ENCODE measurements at regions not wholly inside any gene's neighbourhood (a gene's known extent, or its start where the extent isn't known, plus 50 kb on each side); places are given as distances from the start of the nearest gene placed in this dataset.

- Mint-ChIP-seq H3K27me3 (no peaks in the 10 kb centered on the region), H3K27ac (no peak overlapping the region), H3K4me1 (no peaks in the 10 kb centered on the region), H3K36me3 (no peaks in the 10 kb centered on the region), H3K4me3 (no peak overlapping the region), H3K9me3 (peaks cover 0 to 3% of the 10 kb centered on the region in 2 donors)
- DNase-seq (no peak), ATAC-seq (replicated peaks) (no peak)
Measured at GRCh38 chr9:28587052-28587451, 1013.8 kb upstream of the C9orf72 start.

DNA sequence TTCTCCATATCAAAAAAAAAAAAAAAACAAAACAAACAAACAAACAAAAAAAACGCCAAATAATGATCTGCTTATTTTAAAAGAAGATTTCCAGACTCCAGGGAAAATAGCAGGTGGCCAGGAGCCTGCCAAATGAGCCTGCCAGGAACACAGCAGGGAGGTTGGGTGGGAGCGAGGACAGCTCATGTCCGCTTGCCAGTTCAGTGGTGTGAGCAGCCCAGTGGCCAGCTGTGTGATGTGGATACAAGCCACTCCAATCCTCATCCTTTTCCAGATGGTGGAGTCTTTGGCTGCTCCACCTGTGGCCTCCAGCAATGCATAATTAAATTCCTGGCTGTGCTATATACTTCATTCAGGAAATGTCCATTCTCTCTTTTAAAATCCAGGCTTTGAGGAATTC lies 1025.1 kb upstream of the C9orf72 start:
- H3K36me3 Mint-ChIP-seq: no peaks in the 10 kb centered on the region
- H3K27me3 Mint-ChIP-seq: no peaks in the 10 kb centered on the region
- no peak for DNase-seq
- H3K4me1 Mint-ChIP-seq: no peaks in the 10 kb centered on the region
- H3K9me3 Mint-ChIP-seq: peaks cover 0 to 1% of the 10 kb centered on the region in 2 donors
- ATAC-seq (replicated peaks): no peak
- no peak overlapping the region for H3K4me3 Mint-ChIP-seq
- H3K27ac Mint-ChIP-seq: no peak overlapping the region

DNA sequence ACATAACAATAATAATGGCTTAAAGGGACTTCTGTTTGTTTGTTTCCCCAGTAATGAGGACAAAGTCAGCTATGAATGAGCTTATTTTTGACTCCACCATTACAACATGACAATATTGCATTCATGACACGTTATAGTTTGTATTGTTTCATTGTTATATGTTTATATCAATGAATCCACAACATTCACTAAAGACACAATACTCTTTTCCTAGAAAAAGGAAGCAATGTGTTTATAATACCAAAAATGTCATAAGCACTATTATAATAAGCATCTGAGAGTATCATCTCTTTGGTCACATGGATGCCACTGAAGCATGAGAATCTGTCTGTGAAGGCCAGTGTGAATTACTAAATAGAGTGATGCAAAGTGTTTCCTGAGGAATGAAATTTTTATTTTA lies 1026.9 kb upstream of the C9orf72 start:
- no peak overlapping the region for H3K4me3 Mint-ChIP-seq
- H3K27me3 Mint-ChIP-seq: no peaks in the 10 kb centered on the region
- DNase-seq: no peak
- H3K27ac Mint-ChIP-seq: no peak overlapping the region
- peaks cover 0 to 1% of the 10 kb centered on the region in 2 donors for H3K9me3 Mint-ChIP-seq
- ATAC-seq (replicated peaks): no peak
- H3K4me1 Mint-ChIP-seq: no peaks in the 10 kb centered on the region
- no peaks in the 10 kb centered on the region for H3K36me3 Mint-ChIP-seq

- Mint-ChIP-seq H3K36me3 (no peaks in the 10 kb centered on the region), H3K4me3 (no peak overlapping the region), H3K9me3 (no peaks in the 10 kb centered on the region), H3K4me1 (no peaks in the 10 kb centered on the region), H3K27me3 (no peaks in the 10 kb centered on the region), H3K27ac (no peak overlapping the region)
- DNase-seq (no peak), ATAC-seq (replicated peaks) (no peak)
Measured at GRCh38 chr9:28607843-28608242, 1034.6 kb upstream of the C9orf72 start.

DNA sequence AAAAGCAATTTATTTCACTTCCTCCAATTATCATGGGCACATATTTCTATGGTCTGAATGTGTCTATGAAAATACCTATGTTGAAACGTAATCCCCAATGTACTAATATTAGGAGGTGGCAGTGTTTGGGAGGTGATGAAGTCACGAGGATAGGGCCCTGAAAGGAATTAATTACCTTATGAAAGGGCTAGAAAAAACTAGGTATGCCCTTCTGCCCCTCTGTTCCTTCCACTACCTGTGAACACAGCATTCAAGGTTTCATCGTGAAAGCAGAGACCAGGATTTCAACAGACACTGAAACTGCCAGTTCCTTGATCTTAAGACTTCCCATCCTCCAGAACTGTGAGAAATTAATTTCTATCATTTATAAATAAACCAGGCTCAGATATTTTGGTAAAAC lies 1037.1 kb upstream of the C9orf72 start:
- DNase-seq (no peak), ATAC-seq (replicated peaks) (no peak)
- Mint-ChIP-seq H3K4me3 (no peak overlapping the region), H3K9me3 (no peaks in the 10 kb centered on the region), H3K27me3 (no peaks in the 10 kb centered on the region), H3K27ac (no peak overlapping the region), H3K36me3 (no peaks in the 10 kb centered on the region), H3K4me1 (no peaks in the 10 kb centered on the region)

GRCh38 chr9:28616310-28616709 lies 1043.0 kb upstream of the C9orf72 start:
- Mint-ChIP-seq H3K4me3 (no peak overlapping the region), H3K27me3 (no peaks in the 10 kb centered on the region), H3K4me1 (no peaks in the 10 kb centered on the region), H3K9me3 (no peaks in the 10 kb centered on the region), H3K36me3 (no peaks in the 10 kb centered on the region), H3K27ac (no peak overlapping the region)
- DNase-seq (no peak), ATAC-seq (replicated peaks) (no peak)

DNA sequence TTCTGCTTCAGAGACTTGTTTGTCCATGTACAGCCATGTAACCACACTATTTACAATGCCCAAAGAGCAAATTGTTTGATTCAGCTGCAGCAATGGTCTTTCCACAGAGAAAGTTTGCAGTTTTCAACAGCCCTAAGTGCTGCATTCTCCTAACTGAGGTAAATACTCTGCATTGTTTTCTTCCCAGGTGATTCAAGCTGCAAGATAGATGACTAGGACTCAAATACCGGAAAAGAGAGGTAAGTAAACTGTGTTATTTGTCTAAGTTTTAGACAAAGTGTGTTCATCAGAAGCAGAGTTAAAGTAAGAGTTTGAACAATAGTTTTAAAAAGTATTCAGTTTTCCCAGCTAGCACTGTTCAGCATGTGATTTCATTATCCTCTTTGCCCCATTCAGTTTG lies 1046.7 kb upstream of the C9orf72 start:
- Mint-ChIP-seq H3K9me3 (peaks cover 6 to 7% of the 10 kb centered on the region in 2 donors), H3K4me3 (no peak overlapping the region), H3K27ac (no peak overlapping the region), H3K27me3 (no peaks in the 10 kb centered on the region), H3K4me1 (no peaks in the 10 kb centered on the region), H3K36me3 (no peaks in the 10 kb centered on the region)
- no peak for DNase-seq
- ATAC-seq (replicated peaks): no peak

- no peak overlapping the region for H3K4me3 Mint-ChIP-seq
- ATAC-seq (replicated peaks): no peak
- no peaks in the 10 kb centered on the region for H3K36me3 Mint-ChIP-seq
- no peaks in the 10 kb centered on the region for H3K4me1 Mint-ChIP-seq
- no peaks in the 10 kb centered on the region for H3K27me3 Mint-ChIP-seq
- H3K9me3 Mint-ChIP-seq: peaks cover 6 to 7% of the 10 kb centered on the region in 2 donors
- DNase-seq: no peak
- no peak overlapping the region for H3K27ac Mint-ChIP-seq
Measured at GRCh38 chr9:28620661-28621060, 1047.4 kb upstream of the C9orf72 start.

DNA sequence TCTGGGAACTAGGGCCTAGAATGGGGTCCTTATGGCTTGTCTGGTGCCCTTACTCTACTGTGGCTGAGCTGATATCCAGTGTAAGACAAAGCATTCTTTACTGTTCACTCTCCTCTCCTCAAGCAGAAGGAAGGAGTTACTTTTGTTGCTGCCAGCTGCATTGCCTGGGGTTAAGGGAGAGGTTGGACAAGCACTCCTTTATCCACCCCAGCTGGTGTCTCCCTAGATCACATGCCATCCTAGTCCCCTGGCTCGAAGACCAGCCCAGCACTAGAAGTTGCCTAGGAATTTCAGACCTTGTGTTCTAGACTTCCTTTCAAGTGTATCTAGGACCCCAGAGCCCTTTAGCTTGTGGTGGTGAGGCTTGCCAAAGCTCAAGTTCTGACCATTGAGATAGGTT lies 1051.5 kb upstream of the C9orf72 start:
- no peak for ATAC-seq (replicated peaks)
- Mint-ChIP-seq H3K9me3 (peaks cover 6 to 7% of the 10 kb centered on the region in 2 donors), H3K27me3 (no peaks in the 10 kb centered on the region), H3K4me1 (no peaks in the 10 kb centered on the region), H3K27ac (no peak overlapping the region), H3K4me3 (no peak overlapping the region), H3K36me3 (no peaks in the 10 kb centered on the region)
- DNase-seq: no peak

DNA sequence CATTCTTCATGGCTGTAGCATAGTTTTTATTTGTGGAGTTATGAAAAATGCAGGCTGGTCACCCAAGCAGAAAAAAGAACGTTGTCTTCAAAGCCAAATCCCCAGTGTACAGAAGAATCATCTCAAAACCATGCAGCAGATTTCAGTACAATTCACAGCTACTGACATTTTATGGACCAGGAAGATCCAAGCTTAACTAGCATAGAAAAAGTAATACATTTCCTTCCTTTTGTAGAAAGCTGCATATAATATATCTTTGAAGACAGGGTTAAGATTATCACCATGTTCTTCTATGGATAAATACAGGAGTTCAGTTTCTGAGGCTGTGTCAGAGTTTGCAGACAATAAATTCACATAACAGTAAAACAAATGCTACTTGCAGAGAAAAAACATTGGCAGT lies 1054.8 kb upstream of the C9orf72 start:
- Mint-ChIP-seq H3K4me3 (no peak overlapping the region), H3K9me3 (peaks cover 5 to 6% of the 10 kb centered on the region in 2 donors), H3K4me1 (no peaks in the 10 kb centered on the region), H3K36me3 (no peaks in the 10 kb centered on the region), H3K27ac (no peak overlapping the region), H3K27me3 (no peaks in the 10 kb centered on the region)
- ATAC-seq (replicated peaks) (no peak), DNase-seq (no peak)

- no peak for DNase-seq
- H3K27ac Mint-ChIP-seq: no peak overlapping the region
- H3K9me3 Mint-ChIP-seq: peaks cover 0 to 9% of the 10 kb centered on the region in 2 donors
- no peak for ATAC-seq (replicated peaks)
- no peaks in the 10 kb centered on the region for H3K4me1 Mint-ChIP-seq
- no peak overlapping the region for H3K4me3 Mint-ChIP-seq
- no peaks in the 10 kb centered on the region for H3K36me3 Mint-ChIP-seq
- no peaks in the 10 kb centered on the region for H3K27me3 Mint-ChIP-seq
Measured at GRCh38 chr9:28648723-28649122, 1075.4 kb upstream of the C9orf72 start.

- no peak for ATAC-seq (replicated peaks)
- peaks cover 0 to 3% of the 10 kb centered on the region in 2 donors for H3K9me3 Mint-ChIP-seq
- no peaks in the 10 kb centered on the region for H3K4me1 Mint-ChIP-seq
- H3K27ac Mint-ChIP-seq: no peak overlapping the region
- no peak overlapping the region for H3K4me3 Mint-ChIP-seq
- no peak for DNase-seq
- H3K36me3 Mint-ChIP-seq: no peaks in the 10 kb centered on the region
- H3K27me3 Mint-ChIP-seq: no peaks in the 10 kb centered on the region
Measured at GRCh38 chr9:28650327-28650726, 1077.0 kb upstream of the C9orf72 start.

- H3K27me3 Mint-ChIP-seq: no peaks in the 10 kb centered on the region
- ATAC-seq (replicated peaks) (no peak), DNase-seq (no peak)
- H3K36me3 Mint-ChIP-seq: no peaks in the 10 kb centered on the region
- H3K27ac Mint-ChIP-seq: no peak overlapping the region
- peaks cover 0 to 3% of the 10 kb centered on the region in 2 donors for H3K9me3 Mint-ChIP-seq
- no peak overlapping the region for H3K4me3 Mint-ChIP-seq
- no peaks in the 10 kb centered on the region for H3K4me1 Mint-ChIP-seq
Measured at GRCh38 chr9:28651050-28651722, 1077.9 kb upstream of the C9orf72 start.

GRCh38 chr9:28653216-28653615 lies 1079.9 kb upstream of the C9orf72 start:
- peaks cover 0 to 6% of the 10 kb centered on the region in 2 donors for H3K9me3 Mint-ChIP-seq
- no peaks in the 10 kb centered on the region for H3K36me3 Mint-ChIP-seq
- H3K27ac Mint-ChIP-seq: no peak overlapping the region
- no peaks in the 10 kb centered on the region for H3K27me3 Mint-ChIP-seq
- ATAC-seq (replicated peaks) (no peak), DNase-seq (no peak)
- no peaks in the 10 kb centered on the region for H3K4me1 Mint-ChIP-seq
- H3K4me3 Mint-ChIP-seq: no peak overlapping the region

GRCh38 chr9:28656727-28657126 lies 1083.4 kb upstream of the C9orf72 start:
- Mint-ChIP-seq H3K27me3 (no peaks in the 10 kb centered on the region), H3K4me3 (no peak overlapping the region), H3K9me3 (peaks cover 0 to 2% of the 10 kb centered on the region in 2 donors), H3K27ac (no peak overlapping the region), H3K4me1 (no peaks in the 10 kb centered on the region), H3K36me3 (no peaks in the 10 kb centered on the region)
- ATAC-seq (replicated peaks) (no peak), DNase-seq (no peak)

GRCh38 chr9:28661853-28662252 lies 1088.6 kb upstream of the C9orf72 start:
- Mint-ChIP-seq H3K4me3 (no peak overlapping the region), H3K4me1 (no peaks in the 10 kb centered on the region), H3K36me3 (no peaks in the 10 kb centered on the region), H3K27ac (no peak overlapping the region), H3K27me3 (no peaks in the 10 kb centered on the region), H3K9me3 (peaks cover 0 to 2% of the 10 kb centered on the region in 2 donors)
- DNase-seq: no peak
- ATAC-seq (replicated peaks): no peak
